H1 (cell line): ENCODE measurements at regions not wholly inside any gene's neighbourhood (a gene's known extent, or its start where the extent isn't known, plus 50 kb on each side); places are given as distances from the start of the nearest gene placed in this dataset.

Source experiments
- CTCF ChIA-PET: fragments of 300-600 bp; sonication (Branson Sonifier 250); formaldehyde crosslinking; loops from one replicate; lab custom pipeline; 2021; ENCODE audit not compliant: partially characterized antibody; lab: Charles Lee
- POLR2A ChIA-PET: fragments of 300-600 bp; sonication (Branson Sonifier 250); formaldehyde crosslinking; loops from one replicate; lab custom pipeline; 2021; ENCODE audit warnings: inconsistent platforms; ENCODE audit not compliant: partially characterized antibody; lab: Charles Lee
- DNase-seq, 2 experiments: peaks; one replicate each; pipeline versions ENCODE4 v3.0.0 to v3.0.0-alpha.2; 2010 to 2022; ENCODE audit warnings: low spot score in 2 of 2, low read depth in 1 of 2, mixed read lengths in 1 of 2
- FAIRE-seq: peaks from 2 replicates; lab custom pipeline; 2011; peaks lifted over from hg19 to GRCh38; lab: Jason Lieb, UNC
- H2AFZ ChIP-seq: 2 replicates; pipeline ENCODE4 v1.8.1; 2012; ENCODE audit warnings: low read length, inconsistent platforms
- H2AK5ac ChIP-seq: 2 replicates; pipeline ENCODE4 v1.6.1; 2013; ENCODE audit warnings: low read depth, low read length
- H2BK120ac ChIP-seq: replicated peaks from 2 replicates; pipeline ENCODE3; 2013; ENCODE audit warnings: low read depth, low read length, inconsistent platforms
- H2BK12ac ChIP-seq: 2 replicates; pipeline ENCODE4 v1.6.1; 2013; ENCODE audit warnings: low read depth, low read length
- H2BK15ac ChIP-seq: 2 replicates; pipeline ENCODE4 v1.6.1; 2013; ENCODE audit warnings: low read length
- H2BK20ac ChIP-seq: 2 replicates; pipeline ENCODE4 v1.6.1; 2013; ENCODE audit warnings: low read length
- H2BK5ac ChIP-seq: 2 replicates; pipeline ENCODE4 v1.6.1; 2013; ENCODE audit warnings: low read depth, low read length
- H3K14ac ChIP-seq: 2 replicates; pipeline ENCODE4 v1.6.1; 2013; ENCODE audit warnings: inconsistent platforms; ENCODE audit not compliant: insufficient read length
- H3K18ac ChIP-seq: 2 replicates; pipeline ENCODE4 v1.6.1; 2013; ENCODE audit warnings: low read length; ENCODE audit errors: extremely low read depth
- H3K23ac ChIP-seq: 2 replicates; pipeline ENCODE4 v1.6.1; 2013; ENCODE audit warnings: inconsistent platforms; ENCODE audit not compliant: insufficient read length
- H3K23me2 ChIP-seq: 2 replicates; pipeline ENCODE4 v1.6.1; 2013; ENCODE audit warnings: low read depth, low read length
- H3K27ac ChIP-seq: 2 replicates; pipeline ENCODE4 v1.6.1; 2011; ENCODE audit warnings: low read depth, low read length, inconsistent platforms
- H3K27me3 ChIP-seq, 4 experiments: replicated peaks in 1 of 4; 1 replicate in 1 of 4; 2 replicates in 3 of 4; pipeline versions ENCODE4 v1.6.1 to v1.8.1; 2011 to 2013; ENCODE audit warnings: low read length in 3 of 4, mild to moderate bottlenecking in 3 of 4, inconsistent platforms in 2 of 4, mixed read lengths in 2 of 4, moderate library complexity in 1 of 4; ENCODE audit not compliant: control insufficient read depth in 3 of 4, insufficient read depth in 3 of 4; ENCODE audit errors: extremely low read depth in 1 of 4
- H3K36me3 ChIP-seq, 4 experiments: 2 replicates each; pipeline versions ENCODE4 v1.6.1 to v1.8.1; 2011 to 2013; ENCODE audit warnings: mild to moderate bottlenecking in 4 of 4, low read length in 3 of 4, moderate library complexity in 2 of 4, control low read depth in 1 of 4, inconsistent platforms in 1 of 4; ENCODE audit not compliant: insufficient read depth in 4 of 4, control insufficient read depth in 2 of 4
- H3K4ac ChIP-seq: replicated peaks from 2 replicates; pipeline ENCODE3; 2013; ENCODE audit warnings: low read length, low read depth, mixed read lengths, inconsistent platforms; ENCODE audit not compliant: insufficient read length
- H3K4me1 ChIP-seq, 4 experiments: replicated peaks in 1 of 4; 1 replicate in 1 of 4; 2 replicates in 3 of 4; pipeline versions ENCODE4 v1.6.1 to v1.8.1; 2011 to 2013; ENCODE audit warnings: low read length in 3 of 4, inconsistent platforms in 2 of 4, mixed read lengths in 1 of 4; ENCODE audit not compliant: insufficient read depth in 4 of 4, control insufficient read depth in 3 of 4
- H3K4me2 ChIP-seq, 2 experiments: 2 replicates each; pipeline versions ENCODE4 v1.6.1 to v1.8.1; 2011 to 2013; ENCODE audit warnings: low read depth in 2 of 2, low read length in 2 of 2, control low read depth in 1 of 2, inconsistent platforms in 1 of 2, mild to moderate bottlenecking in 1 of 2; ENCODE audit not compliant: insufficient read depth in 1 of 2
- H3K4me3 ChIP-seq, 4 experiments: fragments of 200-600, 300-600 bp in 1 of 4; sonication (generic), shearing (Covaris generic), sonication (Bioruptor Twin) in 1 of 4; 2 replicates each; pipeline versions ENCODE4 v1.5.1 to v1.8.1; 2011 to 2016; ENCODE audit warnings: low read length in 4 of 4, low read depth in 3 of 4, control low read depth in 2 of 4, inconsistent platforms in 2 of 4, mild to moderate bottlenecking in 2 of 4, mixed read lengths in 1 of 4, moderate library complexity in 1 of 4; ENCODE audit not compliant: insufficient read depth in 2 of 4; ENCODE audit errors: extremely low read depth in 1 of 4
- H3K56ac ChIP-seq: replicated peaks from 2 replicates; pipeline ENCODE3; 2013; ENCODE audit warnings: low read depth, mild to moderate bottlenecking, mixed read lengths, low read length, inconsistent platforms; ENCODE audit not compliant: insufficient read length
- H3K79me1 ChIP-seq: 2 replicates; pipeline ENCODE4 v1.6.1; 2013; ENCODE audit warnings: low read depth, low read length, control low read depth
- H3K79me2 ChIP-seq, 2 experiments: 2 replicates each; pipeline versions ENCODE4 v1.6.1 to v1.8.1; 2012 to 2013; ENCODE audit warnings: low read length in 2 of 2, mild to moderate bottlenecking in 2 of 2, inconsistent platforms in 1 of 2; ENCODE audit not compliant: insufficient read depth in 2 of 2, control insufficient read depth in 1 of 2
- H3K9ac ChIP-seq, 4 experiments: replicated peaks in 1 of 4; 1 replicate in 1 of 4; 2 replicates in 3 of 4; pipeline versions ENCODE4 v1.6.1 to v1.8.1; 2011 to 2013; ENCODE audit warnings: low read depth in 3 of 4, low read length in 3 of 4, control low read depth in 2 of 4, mild to moderate bottlenecking in 2 of 4, moderate library complexity in 2 of 4, inconsistent platforms in 1 of 4; ENCODE audit errors: extremely low read depth in 1 of 4
- H3K9me3 ChIP-seq, 2 experiments: 2 replicates each; pipeline versions ENCODE4 v1.6.1 to v1.8.1; 2012 to 2013; ENCODE audit warnings: mild to moderate bottlenecking in 2 of 2, moderate library complexity in 2 of 2, control low read depth in 1 of 2, inconsistent platforms in 1 of 2, low read depth in 1 of 2, low read length in 1 of 2, mixed read lengths in 1 of 2; ENCODE audit not compliant: insufficient read depth in 2 of 2
- H4K20me1 ChIP-seq, 2 experiments: replicated peaks in 1 of 2; 2 replicates each; pipeline versions ENCODE3 to v1.8.1; 2011 to 2013; ENCODE audit warnings: inconsistent platforms in 2 of 2, low read length in 2 of 2, mild to moderate bottlenecking in 1 of 2; ENCODE audit not compliant: insufficient read depth in 2 of 2, control insufficient read depth in 1 of 2
- H4K5ac ChIP-seq: 2 replicates; pipeline ENCODE4 v1.6.1; 2013; ENCODE audit warnings: low read length, low read depth, mixed read lengths, inconsistent platforms; ENCODE audit not compliant: insufficient read length
- H4K8ac ChIP-seq: 2 replicates; pipeline ENCODE4 v1.8.0; 2013; ENCODE audit warnings: mild to moderate bottlenecking, moderate library complexity, low read length, inconsistent platforms; ENCODE audit not compliant: insufficient read depth; ENCODE audit errors: extremely low read depth
- H4K91ac ChIP-seq: replicated peaks from 2 replicates; pipeline ENCODE3; 2013; ENCODE audit warnings: low read length, mixed read lengths, inconsistent platforms; ENCODE audit not compliant: insufficient read length
- EGR1 ChIP-seq: IDR thresholded peaks from 2 replicates; pipeline ENCODE4 v1.6.1; 2011; ENCODE audit warnings: low read depth, low read length, borderline replicate concordance
- EP300 ChIP-seq, 2 experiments: IDR thresholded peaks; 1 replicate in 1 of 2; 2 replicates in 1 of 2; pipeline ENCODE4 v1.6.1; 2011 to 2012; ENCODE audit warnings: low read depth in 2 of 2, low read length in 2 of 2, mild to moderate bottlenecking in 2 of 2, borderline replicate concordance in 1 of 2, inconsistent platforms in 1 of 2, moderate library complexity in 1 of 2
- HDAC6 ChIP-seq: IDR thresholded peaks from one replicate; pipeline ENCODE4 v1.7.1; 2012; ENCODE audit warnings: low read depth, mild to moderate bottlenecking, inconsistent platforms, low read length, moderate library complexity
- KDM1A ChIP-seq: fragments of 200-600, 300-600 bp; sonication (generic); IDR thresholded peaks from 2 replicates; pipeline ENCODE4 v1.7.1; 2016; ENCODE audit warnings: mild to moderate bottlenecking, low read length, borderline replicate concordance
- SAP30 ChIP-seq: fragments of 300-600 bp; sonication (generic); IDR thresholded peaks from 2 replicates; pipeline ENCODE4 v1.7.1; 2012; ENCODE audit warnings: low read length, moderate library complexity, mild to moderate bottlenecking, inconsistent platforms; ENCODE audit not compliant: insufficient read depth, insufficient replicate concordance
- SIRT6 ChIP-seq: IDR thresholded peaks from one replicate; pipeline ENCODE4 v1.7.1; 2012; ENCODE audit warnings: low read length, inconsistent platforms
- SP2 ChIP-seq: IDR thresholded peaks from 2 replicates; pipeline ENCODE4 v1.6.1; 2012; ENCODE audit warnings: mild to moderate bottlenecking, low read length, inconsistent platforms
- SUZ12 ChIP-seq: fragments of 200-600 bp; sonication (generic); IDR thresholded peaks from 2 replicates; pipeline ENCODE4 v1.6.1; 2012; ENCODE audit warnings: mild to moderate bottlenecking, inconsistent platforms, low read length, moderate library complexity, mixed read lengths
- WGBS, 2 experiments: shearing (Covaris generic) in 1 of 2; methylation state at CpG; one replicate each; pipeline versions ENCODE4 v1.1.6 to v1.1.7; 2013 to 2015; ENCODE audit warnings: low lambda C conversion rate in 2 of 2, mixed read lengths in 2 of 2, inconsistent platforms in 1 of 2, low coverage in 1 of 2, missing lambda C conversion rate in 1 of 2; ENCODE audit not compliant: insufficient replicate concordance in 2 of 2, insufficient coverage in 1 of 2, insufficient read length in 1 of 2; ENCODE audit errors: extremely low coverage in 1 of 2, missing lambda C conversion rate in 1 of 2; 5-methylcytosine and 5-hydroxymethylcytosine counted together
- TF ChIP-seq, protein P1 (sequence below): IDR thresholded peaks from 2 replicates; pipeline ENCODE4 v1.6.1; 2012; ENCODE audit warnings: inconsistent platforms
- TF ChIP-seq, protein P2 (sequence below), 3 experiments: IDR thresholded peaks; 1 replicate in 2 of 3; 2 replicates in 1 of 3; pipeline versions ENCODE4 v1.5.1 to v1.6.1; 2011; ENCODE audit warnings: low read length in 3 of 3, mild to moderate bottlenecking in 3 of 3, inconsistent platforms in 2 of 3, low read depth in 1 of 3, moderate library complexity in 1 of 3; ENCODE audit not compliant: insufficient read depth in 1 of 3; ENCODE audit errors: control extremely low read depth in 1 of 3

DNA sequence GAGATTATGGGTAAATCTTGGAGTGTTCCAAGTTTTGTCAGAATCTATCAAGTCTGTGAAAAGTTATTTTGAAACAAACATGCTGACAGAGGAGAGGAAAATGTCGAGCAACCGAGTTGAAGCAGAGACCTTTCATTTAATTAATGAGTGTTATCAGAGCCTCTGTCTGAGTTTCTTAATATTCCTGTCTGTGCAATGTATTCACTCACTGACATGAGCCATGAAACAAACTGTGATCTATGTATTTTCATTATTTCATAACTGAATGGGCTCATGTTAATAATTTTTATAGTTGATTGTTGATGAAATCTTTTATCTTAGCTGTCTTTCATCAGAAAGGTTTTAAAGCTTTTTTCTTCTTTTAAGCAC, 144.2 kb upstream of the FAR2 start:
- Histone ChIP-seq H3K27me3 (no peaks in the 10 kb centered on the region), H3K36me3 (no peaks in the 10 kb centered on the region), H3K4ac (no peak overlapping the region), H4K8ac (no peak overlapping the region), H2BK5ac (no peak overlapping the region), H2AK5ac (no peak overlapping the region), H3K4me2 (no peak overlapping the region), H2BK15ac (no peak overlapping the region), H4K5ac (no peak overlapping the region), H3K23me2 (no peaks in the 10 kb centered on the region), H3K79me2 (no peaks in the 10 kb centered on the region), H2BK120ac (no peak overlapping the region), H2BK12ac (no peak overlapping the region), H3K23ac (no peak overlapping the region), H3K9me3 (no peaks in the 10 kb centered on the region), H3K18ac (no peak overlapping the region), H3K27ac (no peak overlapping the region), H3K14ac (no peak overlapping the region), H2BK20ac (no peak overlapping the region), H3K9ac (no peak overlapping the region), H3K56ac (no peak overlapping the region), H2AFZ (no peak overlapping the region), H3K79me1 (no peaks in the 10 kb centered on the region), H3K4me1 (no peaks in the 10 kb centered on the region), H4K20me1 (no peaks in the 10 kb centered on the region), H3K4me3 (no peak overlapping the region), H4K91ac (no peak overlapping the region)
- CTCF ChIA-PET = no interaction called here
- WGBS, 2 experiments = 95% methylated on average over 2 of the region's 2 CpGs; no CpG with 5 or more reads in 1 of the 2 experiments
- FAIRE-seq (no peak), DNase-seq (no peak)
- POLR2A ChIA-PET = no interaction called here
- TF ChIP-seq HDAC6 (no peak), KDM1A (no peak), SP2 (no peak), SAP30 (no peak), EP300 (IDR thresholded peaks at IDR 0.05; ENCODE audit: borderline replicate concordance in 1 of 2, low read depth in 2 of 2, low read length in 2 of 2) (no peak), SIRT6 (no peak), EGR1 (no peak), SUZ12 (no peak)
- TF ChIP-seq, protein P1, sequence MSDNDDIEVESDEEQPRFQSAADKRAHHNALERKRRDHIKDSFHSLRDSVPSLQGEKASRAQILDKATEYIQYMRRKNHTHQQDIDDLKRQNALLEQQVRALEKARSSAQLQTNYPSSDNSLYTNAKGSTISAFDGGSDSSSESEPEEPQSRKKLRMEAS = no peak
- TF ChIP-seq, protein P2, sequence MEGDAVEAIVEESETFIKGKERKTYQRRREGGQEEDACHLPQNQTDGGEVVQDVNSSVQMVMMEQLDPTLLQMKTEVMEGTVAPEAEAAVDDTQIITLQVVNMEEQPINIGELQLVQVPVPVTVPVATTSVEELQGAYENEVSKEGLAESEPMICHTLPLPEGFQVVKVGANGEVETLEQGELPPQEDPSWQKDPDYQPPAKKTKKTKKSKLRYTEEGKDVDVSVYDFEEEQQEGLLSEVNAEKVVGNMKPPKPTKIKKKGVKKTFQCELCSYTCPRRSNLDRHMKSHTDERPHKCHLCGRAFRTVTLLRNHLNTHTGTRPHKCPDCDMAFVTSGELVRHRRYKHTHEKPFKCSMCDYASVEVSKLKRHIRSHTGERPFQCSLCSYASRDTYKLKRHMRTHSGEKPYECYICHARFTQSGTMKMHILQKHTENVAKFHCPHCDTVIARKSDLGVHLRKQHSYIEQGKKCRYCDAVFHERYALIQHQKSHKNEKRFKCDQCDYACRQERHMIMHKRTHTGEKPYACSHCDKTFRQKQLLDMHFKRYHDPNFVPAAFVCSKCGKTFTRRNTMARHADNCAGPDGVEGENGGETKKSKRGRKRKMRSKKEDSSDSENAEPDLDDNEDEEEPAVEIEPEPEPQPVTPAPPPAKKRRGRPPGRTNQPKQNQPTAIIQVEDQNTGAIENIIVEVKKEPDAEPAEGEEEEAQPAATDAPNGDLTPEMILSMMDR (IDR thresholded peaks at IDR 0.05; ENCODE audit: control extremely low read depth in 1 of 3, insufficient read depth in 1 of 3, low read depth in 1 of 3, low read length in 3 of 3) = no peak
